Endothelial cell of umbilical vein (primary cell): ENCODE measurements at regions not wholly inside any gene's neighbourhood (a gene's known extent, or its start where the extent isn't known, plus 50 kb on each side); places are given as distances from the start of the nearest gene placed in this dataset.

Experiments used
- EZH2 ChIP-seq: IDR thresholded peaks from 2 replicates; pipeline ENCODE4 v1.6.1; 2012; ENCODE audit warnings: borderline replicate concordance, low read depth, mild to moderate bottlenecking, moderate library complexity, low read length, inconsistent platforms; ENCODE audit not compliant: severe bottlenecking
- JUN ChIP-seq: IDR thresholded peaks from 2 replicates; pipeline ENCODE4 v1.6.1; 2011; ENCODE audit warnings: borderline replicate concordance, low read depth; ENCODE audit not compliant: insufficient read length, insufficient read depth
- MYC ChIP-seq: IDR thresholded peaks from one replicate; pipeline ENCODE4 v1.6.1; 2011; ENCODE audit warnings: mild to moderate bottlenecking, low read depth, low read length
- POLR2A ChIP-seq: IDR thresholded peaks from 2 replicates; pipeline ENCODE4 v1.6.1; 2012; ENCODE audit warnings: low read depth, mild to moderate bottlenecking, control low read depth, low read length
- POLR2AphosphoS5 ChIP-seq: IDR thresholded peaks from 2 replicates; pipeline ENCODE4 v1.6.1; 2012; ENCODE audit warnings: low read depth, mild to moderate bottlenecking, control low read depth, low read length, moderate library complexity; ENCODE audit not compliant: insufficient read depth
- TF ChIP-seq, protein P1 (sequence below), 2 donors: IDR thresholded peaks; 1 replicate in 1 of 2; 2 replicates in 1 of 2; pipeline ENCODE4 v1.5.1; 2011; ENCODE audit warnings: low read length in 2 of 2, mild to moderate bottlenecking in 2 of 2, moderate library complexity in 2 of 2, control low read depth in 1 of 2, inconsistent platforms in 1 of 2, low read depth in 1 of 2; ENCODE audit not compliant: insufficient read depth in 1 of 2; ENCODE audit errors: extremely low read depth in 1 of 2
- TF ChIP-seq, protein P2 (sequence below): IDR thresholded peaks from 2 replicates; pipeline ENCODE4 v1.6.1; 2011; ENCODE audit not compliant: insufficient read depth, insufficient read length

DNA sequence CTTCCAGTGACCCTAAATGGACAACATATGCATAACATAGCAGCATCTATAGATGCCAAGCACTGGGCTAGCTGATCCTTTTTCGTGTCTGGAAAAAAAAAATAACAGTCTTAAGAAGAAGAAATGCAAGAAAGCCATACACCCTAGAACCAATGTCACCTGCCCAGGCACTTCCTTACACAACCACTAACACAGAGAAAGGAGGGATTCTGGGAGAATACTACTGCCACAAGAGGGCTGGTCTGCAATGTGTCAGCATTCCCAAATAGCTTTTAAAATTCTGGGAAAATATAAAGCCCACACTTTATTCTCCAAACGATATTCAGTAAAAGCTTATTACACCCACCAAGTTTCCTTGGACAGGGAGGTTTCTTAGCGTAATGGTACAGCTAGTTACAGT is 271.2 kb downstream of the TBL1XR1 start:
- TF ChIP-seq, protein P1, sequence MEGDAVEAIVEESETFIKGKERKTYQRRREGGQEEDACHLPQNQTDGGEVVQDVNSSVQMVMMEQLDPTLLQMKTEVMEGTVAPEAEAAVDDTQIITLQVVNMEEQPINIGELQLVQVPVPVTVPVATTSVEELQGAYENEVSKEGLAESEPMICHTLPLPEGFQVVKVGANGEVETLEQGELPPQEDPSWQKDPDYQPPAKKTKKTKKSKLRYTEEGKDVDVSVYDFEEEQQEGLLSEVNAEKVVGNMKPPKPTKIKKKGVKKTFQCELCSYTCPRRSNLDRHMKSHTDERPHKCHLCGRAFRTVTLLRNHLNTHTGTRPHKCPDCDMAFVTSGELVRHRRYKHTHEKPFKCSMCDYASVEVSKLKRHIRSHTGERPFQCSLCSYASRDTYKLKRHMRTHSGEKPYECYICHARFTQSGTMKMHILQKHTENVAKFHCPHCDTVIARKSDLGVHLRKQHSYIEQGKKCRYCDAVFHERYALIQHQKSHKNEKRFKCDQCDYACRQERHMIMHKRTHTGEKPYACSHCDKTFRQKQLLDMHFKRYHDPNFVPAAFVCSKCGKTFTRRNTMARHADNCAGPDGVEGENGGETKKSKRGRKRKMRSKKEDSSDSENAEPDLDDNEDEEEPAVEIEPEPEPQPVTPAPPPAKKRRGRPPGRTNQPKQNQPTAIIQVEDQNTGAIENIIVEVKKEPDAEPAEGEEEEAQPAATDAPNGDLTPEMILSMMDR (IDR thresholded peaks at IDR 0.05; ENCODE audit: extremely low read depth in 1 of 2, insufficient read depth in 1 of 2, low read depth in 1 of 2, low read length in 2 of 2) = no peak
- TF ChIP-seq POLR2A (no peak), POLR2AphosphoS5 (no peak), EZH2 (no peak), JUN (no peak), MYC (no peak)
- TF ChIP-seq, protein P2, sequence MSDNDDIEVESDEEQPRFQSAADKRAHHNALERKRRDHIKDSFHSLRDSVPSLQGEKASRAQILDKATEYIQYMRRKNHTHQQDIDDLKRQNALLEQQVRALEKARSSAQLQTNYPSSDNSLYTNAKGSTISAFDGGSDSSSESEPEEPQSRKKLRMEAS = no peak
